Karpas-422 (cell line): ENCODE measurements at regions not wholly inside any gene's neighbourhood (a gene's known extent, or its start where the extent isn't known, plus 50 kb on each side); places are given as distances from the start of the nearest gene placed in this dataset.

ENCODE experiments used
- DNase-seq: peaks from one replicate; pipeline ENCODE4 v3.0.0-alpha.2; 2015
- H2AFZ ChIP-seq: fragments of 200-600 bp; sonication (generic); 2 replicates; pipeline ENCODE4 v1.6.1; 2014; ENCODE audit warnings: antibody characterized with exemption, low read length, mixed read lengths
- H3K27ac ChIP-seq: fragments of 200-600 bp; sonication (generic); 2 replicates; pipeline ENCODE4 v1.5.1; 2014; ENCODE audit warnings: mild to moderate bottlenecking, low read length, moderate library complexity
- H3K27me3 ChIP-seq: fragments of 200-600 bp; sonication (generic); 2 replicates; pipeline ENCODE4 v1.6.1; 2014; ENCODE audit warnings: low read length, mixed read lengths
- H3K36me3 ChIP-seq: fragments of 200-600 bp; sonication (generic); 2 replicates; pipeline ENCODE4 v1.6.1; 2014; ENCODE audit warnings: low read length, mixed read lengths; ENCODE audit not compliant: insufficient read depth
- H3K4me1 ChIP-seq: fragments of 200-600 bp; sonication (generic); 2 replicates; pipeline ENCODE4 v1.6.1; 2014; ENCODE audit warnings: mild to moderate bottlenecking, low read length, mixed read lengths
- H3K4me2 ChIP-seq: fragments of 200-600 bp; sonication (generic); 2 replicates; pipeline ENCODE4 v1.6.1; 2014; ENCODE audit warnings: low read length, low read depth, mild to moderate bottlenecking; ENCODE audit not compliant: poor library complexity, severe bottlenecking
- H3K4me3 ChIP-seq: fragments of 200-600 bp; sonication (generic); 2 replicates; pipeline ENCODE4 v1.5.1; 2014; ENCODE audit warnings: mild to moderate bottlenecking, antibody characterized with exemption, low read length, mixed read lengths
- H3K79me2 ChIP-seq: fragments of 200-600 bp; sonication (generic); 2 replicates; pipeline ENCODE4 v1.6.1; 2014; ENCODE audit warnings: mild to moderate bottlenecking, low read length, mixed read lengths
- H3K9ac ChIP-seq: fragments of 200-600 bp; sonication (generic); 2 replicates; pipeline ENCODE4 v1.6.0; 2014; ENCODE audit warnings: low read length
- H3K9me2 ChIP-seq: fragments of 200-600 bp; sonication (generic), shearing (Covaris generic); replicated peaks from 2 replicates; pipeline ENCODE4 v1.6.0; 2014; ENCODE audit warnings: mild to moderate bottlenecking, low read length, moderate library complexity; ENCODE audit not compliant: insufficient read depth
- H3K9me3 ChIP-seq: fragments of 300-700, 200-600 bp; sonication (generic); 2 replicates; pipeline ENCODE4 v1.6.1; 2014; ENCODE audit warnings: low read length, mixed read lengths
- H4K20me1 ChIP-seq: fragments of 200-600 bp; sonication (generic); 2 replicates; pipeline ENCODE4 v1.6.1; 2014; ENCODE audit warnings: mild to moderate bottlenecking, antibody characterized with exemption, low read length, low read depth; ENCODE audit not compliant: insufficient read depth

- Histone ChIP-seq H3K9me3 (no peaks in the 10 kb centered on the region), H3K36me3 (no peaks in the 10 kb centered on the region), H2AFZ (no peak overlapping the region), H3K79me2 (no peaks in the 10 kb centered on the region), H3K27ac (no peak overlapping the region), H3K9ac (no peak overlapping the region), H3K9me2 (no peaks in the 10 kb centered on the region), H3K27me3 (no peaks in the 10 kb centered on the region), H3K4me3 (no peak overlapping the region), H4K20me1 (no peaks in the 10 kb centered on the region), H3K4me2 (no peak overlapping the region), H3K4me1 (no peaks in the 10 kb centered on the region)
- DNase-seq = no peak
These were observed 74.6 kb upstream of the TPK1 start for GRCh38 chr7:144910411-144910810.

DNA sequence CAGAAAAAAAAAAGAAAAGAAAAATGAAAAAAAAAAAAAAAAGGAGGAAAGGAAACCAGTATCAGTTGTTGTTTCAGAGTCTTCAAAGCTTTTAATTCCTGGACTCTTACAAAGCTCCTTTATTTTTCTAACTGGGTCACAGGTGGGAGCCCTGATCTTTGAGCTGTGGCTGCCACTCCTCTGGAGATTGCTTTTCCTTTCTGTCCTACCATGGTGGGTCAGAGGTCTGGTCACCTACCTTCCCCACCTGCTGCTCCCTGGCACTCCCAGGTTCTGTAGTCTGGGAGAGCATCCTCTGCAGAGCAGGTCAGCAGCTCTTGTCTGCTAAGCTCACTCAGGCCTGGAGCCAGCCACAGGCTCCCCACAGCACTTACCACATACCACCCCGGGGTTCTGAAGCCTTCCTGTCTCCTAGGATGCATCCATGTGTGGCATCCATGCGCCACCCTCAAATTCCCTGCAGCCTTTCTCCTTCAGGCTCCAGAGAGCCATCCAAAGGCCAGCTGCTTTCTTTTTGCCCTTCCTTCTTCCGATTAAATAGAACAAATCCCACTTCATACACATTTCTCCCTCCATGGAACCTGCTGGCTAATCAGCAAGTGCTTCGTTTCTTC, 73.2 kb upstream of the TPK1 start:
- Histone ChIP-seq H2AFZ (no peak overlapping the region), H3K4me1 (no peaks in the 10 kb centered on the region), H3K27me3 (no peaks in the 10 kb centered on the region), H3K36me3 (no peaks in the 10 kb centered on the region), H3K27ac (no peak overlapping the region), H3K9ac (no peak overlapping the region), H4K20me1 (no peaks in the 10 kb centered on the region), H3K9me3 (no peaks in the 10 kb centered on the region), H3K4me3 (no peak overlapping the region), H3K4me2 (no peak overlapping the region), H3K79me2 (no peaks in the 10 kb centered on the region), H3K9me2 (no peaks in the 10 kb centered on the region)
- no peak for DNase-seq

DNA sequence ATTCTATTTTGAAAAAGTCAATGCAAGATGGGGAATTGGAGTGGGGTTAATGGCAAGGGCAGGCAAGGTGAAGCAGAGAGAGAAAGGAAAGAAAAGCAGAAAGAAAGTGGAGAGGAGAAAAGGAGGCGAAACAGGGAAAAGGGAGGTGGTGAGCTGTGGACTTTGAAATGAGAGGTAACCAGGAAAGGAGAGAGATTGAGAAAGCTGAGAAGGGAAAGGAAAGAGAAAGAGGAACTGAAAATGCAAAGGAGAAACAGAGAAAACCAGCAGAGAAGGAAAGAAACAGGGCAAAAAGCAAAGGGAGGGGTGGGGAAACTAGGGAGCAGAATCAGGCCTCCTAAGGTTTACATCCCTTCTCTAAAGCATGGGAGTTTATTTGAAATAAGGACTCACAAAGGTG, 72.5 kb upstream of the TPK1 start:
- H2AFZ ChIP-seq = no peak overlapping the region
- H3K9me2 ChIP-seq = no peaks in the 10 kb centered on the region
- H3K79me2 ChIP-seq = no peaks in the 10 kb centered on the region
- H3K36me3 ChIP-seq = no peaks in the 10 kb centered on the region
- no peak overlapping the region for H3K27ac ChIP-seq
- H3K4me2 ChIP-seq = no peak overlapping the region
- no peak overlapping the region for H3K4me3 ChIP-seq
- H3K9me3 ChIP-seq = no peaks in the 10 kb centered on the region
- no peaks in the 10 kb centered on the region for H4K20me1 ChIP-seq
- H3K9ac ChIP-seq = no peak overlapping the region
- no peak for DNase-seq
- no peaks in the 10 kb centered on the region for H3K27me3 ChIP-seq
- no peaks in the 10 kb centered on the region for H3K4me1 ChIP-seq

DNA sequence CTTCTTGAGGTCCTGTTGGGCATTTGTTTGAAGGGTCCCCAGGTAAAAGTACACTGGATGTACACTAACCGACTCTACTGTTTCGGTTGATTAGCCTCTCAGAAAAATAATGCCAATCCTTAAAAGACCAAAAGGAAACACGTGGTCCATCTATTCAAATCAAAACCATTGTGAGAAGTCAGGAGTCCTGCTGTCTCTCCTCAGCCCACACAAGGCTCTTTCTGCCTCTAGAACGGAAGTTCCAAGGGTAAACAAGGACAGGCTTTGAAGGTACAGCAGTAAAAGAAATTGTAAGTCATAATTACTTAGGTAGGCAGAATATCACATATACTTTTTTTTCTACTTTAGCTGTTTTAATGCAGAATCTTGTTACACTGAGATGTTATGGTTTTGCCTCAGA, 71.7 kb upstream of the TPK1 start:
- no peaks in the 10 kb centered on the region for H3K9me2 ChIP-seq
- no peaks in the 10 kb centered on the region for H3K79me2 ChIP-seq
- no peak overlapping the region for H3K4me2 ChIP-seq
- no peaks in the 10 kb centered on the region for H3K9me3 ChIP-seq
- no peak overlapping the region for H3K9ac ChIP-seq
- no peaks in the 10 kb centered on the region for H3K27me3 ChIP-seq
- H2AFZ ChIP-seq = no peak overlapping the region
- DNase-seq = no peak
- H3K36me3 ChIP-seq = no peaks in the 10 kb centered on the region
- no peak overlapping the region for H3K27ac ChIP-seq
- no peaks in the 10 kb centered on the region for H3K4me1 ChIP-seq
- H3K4me3 ChIP-seq = no peak overlapping the region
- no peaks in the 10 kb centered on the region for H4K20me1 ChIP-seq

- no peak overlapping the region for H2AFZ ChIP-seq
- H3K9me2 ChIP-seq = no peaks in the 10 kb centered on the region
- no peaks in the 10 kb centered on the region for H3K9me3 ChIP-seq
- H3K9ac ChIP-seq = no peak overlapping the region
- DNase-seq = no peak
- no peaks in the 10 kb centered on the region for H3K27me3 ChIP-seq
- H3K36me3 ChIP-seq = no peaks in the 10 kb centered on the region
- H3K4me3 ChIP-seq = no peak overlapping the region
- H4K20me1 ChIP-seq = no peaks in the 10 kb centered on the region
- H3K4me1 ChIP-seq = no peaks in the 10 kb centered on the region
- no peak overlapping the region for H3K4me2 ChIP-seq
- H3K27ac ChIP-seq = no peak overlapping the region
- H3K79me2 ChIP-seq = no peaks in the 10 kb centered on the region
These were observed 67.3 kb upstream of the TPK1 start for GRCh38 chr7:144903201-144903600.

GRCh38 chr7:144892761-144893160, 56.9 kb upstream of the TPK1 start:
- no peaks in the 10 kb centered on the region for H4K20me1 ChIP-seq
- no peak overlapping the region for H3K9ac ChIP-seq

More at GRCh38 chr7:144892761-144893160, 56.9 kb upstream of the TPK1 start:
- Histone ChIP-seq H3K9me2 (no peaks in the 10 kb centered on the region), H3K36me3 (no peaks in the 10 kb centered on the region), H3K4me2 (no peak overlapping the region), H3K9me3 (no peaks in the 10 kb centered on the region), H2AFZ (no peak overlapping the region), H3K79me2 (no peaks in the 10 kb centered on the region), H3K27me3 (no peaks in the 10 kb centered on the region), H3K4me3 (no peak overlapping the region), H3K4me1 (no peaks in the 10 kb centered on the region), H3K27ac (no peak overlapping the region)
- DNase-seq = no peak
